ENCODE measurements at regions not wholly inside any gene's neighbourhood (a gene's known extent, or its start where the extent isn't known, plus 50 kb on each side); places are given as distances from the start of the nearest gene placed in this dataset.

- H3K27me3 ChIP-seq (ENCODE audit: control insufficient read depth, insufficient read depth, low read length): no peaks in the 10 kb centered on the region
- H3K4me3 ChIP-seq (ENCODE audit: low read depth, low read length): no peak overlapping the region
- no peak for TF ChIP-seq CTCF (IDR thresholded peaks at IDR 0.05; ENCODE audit: insufficient read depth, low read length, poor library complexity, severe bottlenecking)
Measured at GRCh38 chr2:198424112-198424511, 619.7 kb downstream of the PLCL1 start.

DNA sequence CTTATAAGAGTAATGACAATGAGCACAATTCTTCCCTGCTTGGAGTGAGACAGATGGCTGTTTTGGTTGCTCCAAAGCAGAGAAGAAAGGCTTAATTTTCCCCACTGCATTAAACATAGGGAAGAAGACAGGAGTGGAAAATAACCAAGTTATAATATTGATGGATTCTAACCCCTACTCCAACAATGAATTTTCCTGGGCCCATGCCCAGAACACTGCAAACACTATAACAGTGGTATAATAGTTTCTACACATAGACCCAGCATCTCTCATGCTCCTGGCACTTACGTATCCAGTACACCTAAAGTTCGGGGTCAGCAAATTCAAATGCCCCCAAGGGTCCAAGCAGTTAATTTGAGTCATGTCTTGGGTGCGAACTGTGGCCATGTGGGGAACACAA, 613.4 kb downstream of the PLCL1 start:
- no peak overlapping the region for H3K4me3 ChIP-seq (ENCODE audit: low read depth, low read length)
- no peak for TF ChIP-seq CTCF (IDR thresholded peaks at IDR 0.05; ENCODE audit: insufficient read depth, low read length, poor library complexity, severe bottlenecking)
- no peaks in the 10 kb centered on the region for H3K36me3 ChIP-seq (ENCODE audit: control insufficient read depth, insufficient read depth, low read length)
- no peak for DNase-seq (ENCODE audit: low read depth)
- no peaks in the 10 kb centered on the region for H3K27me3 ChIP-seq (ENCODE audit: control insufficient read depth, insufficient read depth, low read length)

More at GRCh38 chr2:198424112-198424511, 619.7 kb downstream of the PLCL1 start:
- no peak for DNase-seq (ENCODE audit: low read depth)
- H3K36me3 ChIP-seq (ENCODE audit: control insufficient read depth, insufficient read depth, low read length): no peaks in the 10 kb centered on the region

DNA sequence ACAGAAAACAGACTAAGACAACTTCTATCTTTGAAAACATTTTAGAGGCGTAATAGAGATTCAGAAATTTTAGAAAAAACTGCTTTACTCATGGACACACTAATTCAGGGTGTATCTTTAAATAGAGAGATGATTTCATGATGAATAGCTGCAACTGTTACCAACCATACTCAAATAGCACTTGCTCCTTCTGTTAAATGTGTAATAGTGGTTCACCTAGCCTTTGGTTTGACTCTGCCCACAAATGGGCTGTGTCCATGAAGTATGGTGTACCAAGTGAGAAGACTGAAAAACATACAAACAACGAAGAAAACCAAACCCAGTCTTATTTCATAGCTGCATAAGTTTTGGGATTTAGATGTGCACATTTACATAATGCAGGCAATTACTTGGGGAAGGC, 610.6 kb downstream of the PLCL1 start:
- H3K27me3 ChIP-seq (ENCODE audit: control insufficient read depth, insufficient read depth, low read length): no peaks in the 10 kb centered on the region
- H3K36me3 ChIP-seq (ENCODE audit: control insufficient read depth, insufficient read depth, low read length): no peaks in the 10 kb centered on the region
- TF ChIP-seq CTCF (IDR thresholded peaks at IDR 0.05; ENCODE audit: insufficient read depth, low read length, poor library complexity, severe bottlenecking): no peak
- DNase-seq (ENCODE audit: low read depth): no peak
- H3K4me3 ChIP-seq (ENCODE audit: low read depth, low read length): no peak overlapping the region

- Histone ChIP-seq H3K27me3 (ENCODE audit: control insufficient read depth, insufficient read depth, low read length) (no peaks in the 10 kb centered on the region), H3K36me3 (ENCODE audit: control insufficient read depth, insufficient read depth, low read length) (no peaks in the 10 kb centered on the region), H3K4me3 (ENCODE audit: low read depth, low read length) (no peak overlapping the region)
- no peak for DNase-seq (ENCODE audit: low read depth)
- TF ChIP-seq CTCF (IDR thresholded peaks at IDR 0.05; ENCODE audit: insufficient read depth, low read length, poor library complexity, severe bottlenecking): no peak
Measured at GRCh38 chr2:198411936-198412335, 607.5 kb downstream of the PLCL1 start.

DNA sequence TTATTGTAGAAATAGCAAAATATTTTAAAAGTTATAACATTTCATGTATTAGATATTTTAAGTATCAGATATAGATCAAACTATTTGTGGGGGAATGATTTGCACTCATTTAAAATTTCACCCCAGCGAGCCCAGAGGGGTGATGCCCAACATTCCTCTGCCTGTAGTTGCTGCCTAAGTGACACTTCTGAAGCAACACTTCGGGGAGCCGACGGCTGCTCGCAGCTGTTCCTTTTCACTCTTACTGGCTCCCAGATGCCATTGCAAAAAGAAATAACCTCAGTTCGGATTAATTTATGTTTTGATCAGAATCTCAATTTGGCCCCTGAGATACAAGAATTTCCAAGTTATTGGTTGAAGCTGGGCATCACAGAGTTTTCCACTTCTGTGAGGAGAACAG, 603.8 kb downstream of the PLCL1 start:
- Histone ChIP-seq H3K36me3 (ENCODE audit: control insufficient read depth, insufficient read depth, low read length) (no peaks in the 10 kb centered on the region), H3K4me3 (ENCODE audit: low read depth, low read length) (no peak overlapping the region), H3K27me3 (ENCODE audit: control insufficient read depth, insufficient read depth, low read length) (no peaks in the 10 kb centered on the region)
- no peak for TF ChIP-seq CTCF (IDR thresholded peaks at IDR 0.05; ENCODE audit: insufficient read depth, low read length, poor library complexity, severe bottlenecking)
- no peak for DNase-seq (ENCODE audit: low read depth)

DNA sequence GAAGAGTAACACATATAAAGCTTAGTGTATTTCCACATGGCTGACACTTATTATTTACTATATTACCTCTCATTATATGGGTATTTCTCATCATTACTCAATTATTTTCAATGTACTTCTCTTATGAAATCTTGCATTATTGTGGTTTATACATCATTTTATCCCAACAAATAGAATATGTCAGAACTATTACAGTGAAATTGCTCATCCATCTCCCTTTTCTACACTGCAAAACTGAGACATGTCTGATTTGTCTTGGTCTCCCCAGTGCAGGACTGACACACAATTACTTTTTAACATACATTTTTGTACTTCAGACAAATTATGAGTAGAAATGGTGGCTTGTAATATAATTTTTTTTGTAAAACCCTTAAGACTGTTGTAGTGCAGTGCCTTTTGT, 600.9 kb downstream of the PLCL1 start:
- no peak overlapping the region for H3K4me3 ChIP-seq (ENCODE audit: low read depth, low read length)
- TF ChIP-seq CTCF (IDR thresholded peaks at IDR 0.05; ENCODE audit: insufficient read depth, low read length, poor library complexity, severe bottlenecking): no peak
- no peak for DNase-seq (ENCODE audit: low read depth)

More for the DNA sequence above, 600.9 kb downstream of the PLCL1 start:
- Histone ChIP-seq H3K36me3 (ENCODE audit: control insufficient read depth, insufficient read depth, low read length) (no peaks in the 10 kb centered on the region), H3K27me3 (ENCODE audit: control insufficient read depth, insufficient read depth, low read length) (no peaks in the 10 kb centered on the region)
